ENCODE measurements at regions not wholly inside any gene's neighbourhood (a gene's known extent, or its start where the extent isn't known, plus 50 kb on each side); places are given as distances from the start of the nearest gene placed in this dataset.
"Not testable (repeated sequence)": the region's sequence is repeated elsewhere in the genome, so short reads cannot be mapped to it uniquely, and the experiment has no call there.

DNA sequence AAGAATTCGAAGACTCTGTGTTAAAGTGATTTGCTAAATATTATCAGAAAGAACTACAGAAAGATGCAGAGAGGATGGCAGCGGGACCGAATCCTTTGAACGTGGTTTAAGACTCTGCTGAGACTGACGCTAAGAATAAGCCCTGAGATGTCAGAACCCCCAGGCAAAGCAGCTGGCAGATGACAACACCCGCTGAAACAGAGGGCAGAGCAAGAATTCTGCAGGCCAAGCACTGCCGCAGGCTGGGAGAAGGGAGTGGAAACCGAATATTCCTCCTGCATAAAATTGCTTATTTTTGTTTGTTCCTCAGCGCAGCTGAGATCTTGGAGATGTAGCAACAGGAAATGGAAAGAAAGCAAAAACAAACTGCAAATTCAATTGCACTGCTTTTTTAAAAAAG, 153.3 kb downstream of the ADRA2C start:
- not testable (repeated sequence) for DNase-seq (ENCODE audit: low spot score); H3K4me3 Mint-ChIP-seq; H3K36me3 Mint-ChIP-seq (ENCODE audit: low read depth); H3K9me3 Mint-ChIP-seq; H3K4me1 Mint-ChIP-seq (ENCODE audit: low read depth); H3K27ac Mint-ChIP-seq; H3K27me3 Mint-ChIP-seq (ENCODE audit: low read depth)

DNA sequence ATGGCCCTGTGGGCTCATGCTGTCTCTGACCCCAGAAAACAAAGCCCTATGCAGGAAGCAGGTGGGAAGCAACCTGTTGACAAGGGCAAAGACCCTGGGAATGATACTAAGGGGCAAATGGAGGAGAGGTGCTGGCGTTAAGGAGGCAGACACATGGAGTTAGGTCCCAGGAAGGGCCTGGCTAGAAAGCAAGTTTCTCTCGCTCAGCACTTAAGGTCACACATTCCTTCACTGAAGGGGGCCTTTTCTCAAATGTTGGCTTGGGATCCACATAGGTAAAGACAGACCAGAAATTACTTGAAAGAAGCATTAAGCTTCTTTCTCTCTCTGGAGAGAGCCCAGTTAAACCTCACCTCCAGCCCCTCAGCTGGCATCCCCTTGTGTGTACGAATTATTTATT, 155.7 kb downstream of the ADRA2C start:
- DNase-seq (ENCODE audit: low spot score); H3K9me3 Mint-ChIP-seq; H3K27ac Mint-ChIP-seq; H3K36me3 Mint-ChIP-seq (ENCODE audit: low read depth); H3K4me1 Mint-ChIP-seq (ENCODE audit: low read depth); H3K4me3 Mint-ChIP-seq; H3K27me3 Mint-ChIP-seq (ENCODE audit: low read depth): not testable (repeated sequence)

DNA sequence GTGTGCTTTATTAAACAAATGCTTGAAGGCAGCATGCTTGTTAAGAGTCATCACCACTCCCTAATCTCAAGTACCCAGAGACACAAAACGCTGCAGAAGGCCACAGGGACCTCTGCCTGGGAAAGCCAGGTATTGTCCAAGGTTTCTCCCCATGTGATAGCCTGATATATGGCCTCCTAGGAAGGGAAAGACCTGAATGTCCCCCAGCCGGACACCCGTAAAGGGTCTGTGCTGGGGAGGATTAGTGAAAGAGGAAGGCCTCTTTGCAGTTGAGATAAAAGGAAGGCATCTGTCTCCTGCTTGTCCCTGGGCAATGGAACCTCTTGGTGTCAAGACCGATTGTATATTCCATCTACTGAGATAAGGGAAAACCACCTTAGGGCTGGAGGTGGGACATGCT, 159.7 kb downstream of the ADRA2C start:
- DNase-seq (ENCODE audit: low spot score); H3K4me1 Mint-ChIP-seq (ENCODE audit: low read depth); H3K36me3 Mint-ChIP-seq (ENCODE audit: low read depth); H3K4me3 Mint-ChIP-seq; H3K27ac Mint-ChIP-seq; H3K9me3 Mint-ChIP-seq: not testable (repeated sequence)
- H3K27me3 Mint-ChIP-seq (ENCODE audit: low read depth): peaks cover 15% of the 10 kb centered on the region

DNA sequence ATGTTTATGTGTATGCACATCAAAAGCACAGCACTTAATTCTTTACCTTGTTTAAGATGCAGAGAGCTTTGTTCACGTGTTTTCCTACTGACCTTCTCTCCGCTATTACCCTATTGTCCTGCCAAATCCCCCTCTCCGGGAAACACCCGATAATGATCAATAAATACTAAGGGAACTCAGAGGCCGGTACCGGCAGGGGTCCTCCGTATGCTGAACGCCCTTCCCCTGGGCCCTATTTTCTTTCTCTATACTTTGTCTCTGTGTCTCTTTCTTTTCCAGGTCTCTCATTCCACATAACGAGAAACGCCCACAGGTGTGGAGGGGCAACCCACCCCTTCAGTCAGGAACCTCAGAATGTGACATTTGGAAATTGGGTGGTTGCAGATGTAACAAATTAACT, 160.1 kb downstream of the ADRA2C start:
- H3K36me3 Mint-ChIP-seq (ENCODE audit: low read depth); H3K4me1 Mint-ChIP-seq (ENCODE audit: low read depth); H3K4me3 Mint-ChIP-seq; H3K9me3 Mint-ChIP-seq; H3K27ac Mint-ChIP-seq; DNase-seq (ENCODE audit: low spot score): not testable (repeated sequence)
- peaks cover 15% of the 10 kb centered on the region for H3K27me3 Mint-ChIP-seq (ENCODE audit: low read depth)

DNA sequence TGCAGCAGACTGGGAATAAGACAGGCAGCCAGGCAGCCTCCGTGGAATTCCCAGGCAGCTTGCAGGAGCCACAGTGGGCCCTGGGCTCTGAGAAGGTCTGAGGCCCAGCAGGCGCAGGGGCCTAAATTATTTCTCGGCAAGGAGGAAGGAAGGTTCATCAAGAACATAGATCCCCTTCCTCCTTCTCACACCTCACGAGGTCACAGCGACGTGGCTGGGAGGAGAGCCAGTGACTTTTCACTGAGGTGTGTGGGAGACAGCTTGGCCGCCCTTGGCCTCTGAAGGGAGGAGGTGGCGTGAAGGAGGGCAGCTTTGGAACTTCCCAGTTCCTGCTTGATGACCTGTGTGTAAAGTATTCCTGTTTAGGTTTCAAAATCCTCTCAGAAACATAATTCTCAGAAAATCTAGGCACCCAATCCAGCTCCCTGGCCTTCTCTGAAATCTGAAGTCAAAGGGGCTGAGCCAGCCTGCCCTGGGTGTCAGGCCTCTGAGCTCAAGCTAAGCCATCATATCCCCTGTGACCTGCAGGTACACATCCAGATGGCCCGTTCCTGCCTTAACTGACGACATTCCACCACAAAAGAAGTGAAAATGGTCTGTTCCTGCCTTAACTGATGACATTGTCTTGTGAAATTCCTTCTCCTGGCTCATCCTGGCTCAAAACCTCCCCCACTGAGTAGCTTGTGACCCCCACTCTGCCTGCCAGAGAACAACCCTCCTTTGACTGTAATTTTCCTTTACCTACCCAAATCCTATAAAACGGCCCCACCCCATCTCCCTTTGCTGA, 161.0 kb downstream of the ADRA2C start:
- not testable (repeated sequence) for DNase-seq (ENCODE audit: low spot score); H3K4me3 Mint-ChIP-seq; H3K27ac Mint-ChIP-seq; H3K9me3 Mint-ChIP-seq; H3K36me3 Mint-ChIP-seq (ENCODE audit: low read depth); H3K4me1 Mint-ChIP-seq (ENCODE audit: low read depth)
- peaks cover 15% of the 10 kb centered on the region for H3K27me3 Mint-ChIP-seq (ENCODE audit: low read depth)

DNA sequence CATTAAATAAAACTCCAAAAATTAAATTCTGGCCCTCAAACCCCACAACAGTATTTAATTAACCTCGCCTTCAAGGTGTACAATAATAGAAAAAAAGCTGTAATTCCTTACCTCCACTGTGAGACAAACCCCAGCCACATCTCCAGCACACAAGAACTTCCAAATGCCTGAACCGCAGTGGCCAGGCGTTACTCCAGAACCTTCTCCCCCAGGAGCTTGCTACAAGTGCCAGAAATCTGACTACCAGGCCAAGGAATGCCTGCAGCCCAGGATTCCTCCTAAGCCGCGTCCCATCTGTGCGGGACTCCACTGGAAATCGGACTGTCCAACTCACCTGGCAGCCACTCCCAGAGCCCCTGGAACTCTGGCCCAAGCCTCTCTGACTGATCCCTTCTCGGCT, 163.2 kb downstream of the ADRA2C start:
- H3K4me3 Mint-ChIP-seq; H3K4me1 Mint-ChIP-seq (ENCODE audit: low read depth); DNase-seq (ENCODE audit: low spot score); H3K9me3 Mint-ChIP-seq; H3K36me3 Mint-ChIP-seq (ENCODE audit: low read depth); H3K27ac Mint-ChIP-seq: not testable (repeated sequence)
- H3K27me3 Mint-ChIP-seq (ENCODE audit: low read depth): peaks cover 15% of the 10 kb centered on the region

DNA sequence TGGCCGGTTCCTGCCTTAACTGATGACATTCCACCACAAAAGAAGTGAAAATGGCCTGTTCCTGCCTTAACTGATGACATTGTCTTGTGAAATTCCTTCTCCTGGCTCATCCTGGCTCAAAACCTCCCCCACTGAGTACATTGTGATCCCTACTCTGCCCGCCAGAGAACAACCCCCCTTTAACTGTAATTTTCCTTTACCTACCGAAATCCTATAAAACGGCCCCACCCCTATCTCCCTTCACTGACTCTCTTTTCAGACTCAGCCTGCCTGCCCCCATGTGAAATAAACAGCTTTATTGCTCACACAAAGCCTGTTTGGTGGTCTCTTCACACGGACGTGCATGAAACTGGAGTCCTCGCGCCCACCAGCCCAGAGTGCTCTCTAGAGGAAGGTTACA, 166.5 kb downstream of the ADRA2C start:
- H3K4me3 Mint-ChIP-seq; H3K36me3 Mint-ChIP-seq (ENCODE audit: low read depth); DNase-seq (ENCODE audit: low spot score); H3K4me1 Mint-ChIP-seq (ENCODE audit: low read depth); H3K9me3 Mint-ChIP-seq; H3K27ac Mint-ChIP-seq: not testable (repeated sequence)
- H3K27me3 Mint-ChIP-seq (ENCODE audit: low read depth): peaks cover 11% of the 10 kb centered on the region

DNA sequence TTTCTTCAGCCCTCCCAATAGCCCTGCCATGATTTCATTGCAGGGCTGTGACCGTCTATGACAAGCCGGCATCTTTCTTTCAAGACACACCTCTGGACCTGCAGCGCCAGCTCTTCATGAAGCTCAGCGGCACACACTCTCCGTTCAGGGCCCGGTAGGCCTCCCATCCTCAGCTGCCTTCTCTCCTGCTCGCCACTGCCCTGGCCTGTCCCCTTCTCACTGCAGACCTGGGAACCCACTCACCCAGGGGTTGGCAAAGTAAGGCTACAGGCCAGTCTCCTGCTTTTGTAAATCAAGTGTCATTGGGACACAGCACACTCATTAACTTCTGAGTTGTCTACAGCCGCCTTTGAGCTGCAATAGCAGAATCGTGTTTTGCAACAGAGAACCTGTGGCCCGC, 169.2 kb downstream of the ADRA2C start:
- not testable (repeated sequence) for H3K27ac Mint-ChIP-seq; H3K4me3 Mint-ChIP-seq; H3K36me3 Mint-ChIP-seq (ENCODE audit: low read depth); H3K4me1 Mint-ChIP-seq (ENCODE audit: low read depth); H3K27me3 Mint-ChIP-seq (ENCODE audit: low read depth); H3K9me3 Mint-ChIP-seq; DNase-seq (ENCODE audit: low spot score)

DNA sequence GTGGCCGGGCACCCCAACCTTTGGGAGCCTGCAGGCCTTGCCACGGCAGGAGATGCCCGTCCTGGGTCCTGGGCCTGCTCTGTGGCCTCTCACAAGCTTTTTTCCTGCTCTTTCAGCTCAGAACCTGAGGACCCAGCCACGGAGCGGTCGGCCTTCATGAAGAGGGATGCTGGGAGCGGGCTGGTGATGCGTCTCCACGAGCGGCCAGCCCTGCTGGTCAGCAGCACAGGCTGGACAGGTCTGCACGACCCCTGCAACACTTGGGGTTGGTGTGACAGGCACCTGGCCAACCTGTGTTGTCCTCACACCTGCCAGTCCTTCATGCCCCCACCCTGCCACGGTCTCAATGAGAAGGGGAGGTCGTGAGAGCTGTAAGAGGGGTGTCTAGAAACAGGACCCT, 170.0 kb downstream of the ADRA2C start:
- no peaks in the 10 kb centered on the region for H3K36me3 Mint-ChIP-seq (ENCODE audit: low read depth)
- H3K27me3 Mint-ChIP-seq (ENCODE audit: low read depth): no peaks in the 10 kb centered on the region
- H3K27ac Mint-ChIP-seq: no peak overlapping the region
- no peak overlapping the region for H3K4me3 Mint-ChIP-seq
- no peaks in the 10 kb centered on the region for H3K9me3 Mint-ChIP-seq
- peaks cover 7% of the 10 kb centered on the region for H3K4me1 Mint-ChIP-seq (ENCODE audit: low read depth)
- no peak for DNase-seq (ENCODE audit: low spot score)

DNA sequence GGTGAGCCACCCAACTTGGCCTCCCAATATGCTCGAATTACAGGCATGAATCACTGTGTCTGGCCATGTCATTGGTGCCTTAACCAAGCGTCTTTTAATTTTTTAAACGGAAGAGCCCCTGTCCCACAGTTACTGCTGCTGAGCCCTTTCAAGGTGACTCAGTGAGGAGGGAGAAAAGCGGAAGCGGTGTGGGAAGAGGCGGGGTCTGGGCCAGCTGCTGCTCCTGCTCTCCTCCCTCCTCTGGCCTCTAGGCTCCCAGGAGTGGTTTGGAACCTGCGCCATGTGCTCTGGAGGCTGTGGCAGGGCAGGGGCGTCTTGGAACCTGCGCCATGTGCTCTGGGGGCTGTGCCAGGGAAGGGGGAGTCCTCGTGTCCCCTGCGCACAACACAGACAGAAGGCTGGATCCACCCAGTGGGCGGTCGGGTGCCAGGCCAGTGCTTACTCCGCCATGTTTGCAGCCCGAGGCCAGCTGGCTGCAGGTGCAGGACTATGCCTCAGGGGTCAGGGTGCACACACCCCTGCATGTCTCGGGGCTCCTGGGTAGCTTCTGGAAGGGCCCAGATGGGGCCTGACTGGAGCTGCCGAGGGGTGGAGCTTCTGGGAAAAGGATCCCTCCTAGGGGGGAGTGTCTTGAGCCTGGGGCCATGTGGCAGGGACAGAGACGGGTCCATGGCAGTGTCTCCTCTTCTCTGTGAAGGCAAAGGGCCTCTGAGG, 171.8 kb downstream of the ADRA2C start:
- peak; percentile 18 for DNase-seq (ENCODE audit: low spot score)
- not testable (repeated sequence) for H3K4me3 Mint-ChIP-seq; H3K9me3 Mint-ChIP-seq; H3K36me3 Mint-ChIP-seq (ENCODE audit: low read depth); H3K4me1 Mint-ChIP-seq (ENCODE audit: low read depth); H3K27me3 Mint-ChIP-seq (ENCODE audit: low read depth)
- H3K27ac Mint-ChIP-seq: peak overlapping the region; percentile 45

DNA sequence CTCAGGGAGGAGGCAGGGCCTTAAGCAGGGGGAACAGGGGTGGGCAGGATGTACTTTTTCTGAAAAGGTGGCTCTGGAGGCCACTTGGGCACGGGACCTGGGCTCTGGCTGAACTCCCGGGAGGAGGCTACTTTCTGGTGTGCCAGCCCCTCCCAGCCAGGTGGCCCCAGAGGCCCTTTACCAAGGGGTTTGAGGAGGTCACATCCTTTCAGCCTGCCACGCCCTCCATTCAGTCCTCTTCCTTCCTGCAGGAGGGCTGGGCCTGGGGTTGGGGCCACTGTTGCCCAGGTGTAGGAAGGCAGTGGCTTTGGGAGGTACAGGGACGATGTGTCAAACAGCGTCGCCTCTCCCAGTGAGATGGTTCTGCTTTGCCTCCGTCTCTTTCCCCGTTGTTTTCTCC, 172.5 kb downstream of the ADRA2C start:
- not testable (repeated sequence) for DNase-seq (ENCODE audit: low spot score); H3K27me3 Mint-ChIP-seq (ENCODE audit: low read depth); H3K4me3 Mint-ChIP-seq; H3K27ac Mint-ChIP-seq; H3K9me3 Mint-ChIP-seq; H3K4me1 Mint-ChIP-seq (ENCODE audit: low read depth); H3K36me3 Mint-ChIP-seq (ENCODE audit: low read depth)

DNA sequence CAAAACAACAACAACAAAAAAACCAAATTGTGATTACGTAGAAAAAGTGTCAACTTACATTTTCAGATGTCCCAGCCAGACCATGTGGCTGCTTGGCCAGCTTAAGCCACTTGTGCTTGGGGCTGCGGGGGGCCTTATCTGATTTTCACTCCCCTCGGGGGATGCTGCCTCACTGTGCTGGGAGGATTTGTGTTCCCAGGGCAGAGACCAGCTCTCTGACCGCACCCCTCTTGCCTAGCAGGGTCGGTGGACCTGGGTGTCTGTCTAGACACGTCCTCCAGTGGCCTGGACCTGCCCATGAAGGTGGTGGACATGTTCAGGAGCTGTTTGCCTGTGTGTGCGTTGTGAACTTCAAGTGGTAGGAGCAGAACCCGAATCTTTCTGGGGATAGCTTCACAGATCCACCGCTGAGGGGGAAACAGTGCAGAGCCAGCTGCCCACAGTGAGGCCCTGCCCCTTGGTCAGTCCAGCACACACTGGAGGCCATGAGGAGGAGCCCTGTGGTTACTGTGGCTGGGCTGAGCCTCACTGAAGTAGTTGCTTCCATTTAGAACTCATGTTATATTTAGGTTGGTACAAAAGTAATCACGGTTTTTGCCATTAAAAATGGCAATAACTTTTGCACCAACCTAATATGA, 173.9 kb downstream of the ADRA2C start:
- not testable (repeated sequence) for H3K9me3 Mint-ChIP-seq; H3K27me3 Mint-ChIP-seq (ENCODE audit: low read depth); DNase-seq (ENCODE audit: low spot score); H3K27ac Mint-ChIP-seq; H3K4me3 Mint-ChIP-seq; H3K4me1 Mint-ChIP-seq (ENCODE audit: low read depth); H3K36me3 Mint-ChIP-seq (ENCODE audit: low read depth)

DNA sequence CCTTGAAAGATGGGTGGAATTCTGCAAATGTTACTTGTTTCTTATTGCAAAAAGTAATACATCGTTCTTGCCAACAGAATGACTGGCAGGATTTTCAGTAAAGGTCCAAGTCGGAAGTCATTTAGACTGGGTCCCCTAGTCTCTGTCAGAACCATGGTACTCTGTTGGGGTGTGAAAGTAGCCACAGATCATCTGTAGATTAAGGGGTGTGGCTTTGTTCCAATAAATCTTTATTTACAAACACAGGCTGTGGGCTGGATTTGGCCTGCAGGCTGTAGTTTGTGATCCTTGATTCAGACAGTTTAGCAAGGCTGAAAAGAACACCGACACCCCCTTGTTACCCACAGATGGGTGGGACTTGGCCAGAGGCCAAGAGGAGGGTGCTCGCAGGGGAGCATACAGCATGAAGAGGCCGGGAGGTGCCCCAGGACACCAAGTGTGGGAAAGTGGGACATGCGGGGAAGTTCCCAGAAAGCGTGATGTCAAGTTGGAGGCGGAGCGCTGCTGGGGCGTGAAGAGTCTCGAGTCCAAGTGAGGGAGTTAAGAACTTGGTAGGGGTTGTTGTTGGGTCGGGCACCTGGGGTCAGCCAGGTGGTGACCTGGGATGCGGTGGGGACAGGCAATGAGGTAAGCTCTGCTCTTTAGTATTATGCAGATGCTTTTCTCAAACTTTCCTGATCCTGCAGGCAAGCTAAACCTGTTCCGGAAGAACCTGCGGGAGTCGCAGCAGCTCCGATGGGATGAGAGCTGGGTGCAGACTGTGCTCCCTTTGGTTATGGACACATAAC, 175.7 kb downstream of the ADRA2C start:
- not testable (repeated sequence) for H3K36me3 Mint-ChIP-seq (ENCODE audit: low read depth); H3K9me3 Mint-ChIP-seq; H3K27ac Mint-ChIP-seq; DNase-seq (ENCODE audit: low spot score); H3K27me3 Mint-ChIP-seq (ENCODE audit: low read depth); H3K4me3 Mint-ChIP-seq; H3K4me1 Mint-ChIP-seq (ENCODE audit: low read depth)

DNA sequence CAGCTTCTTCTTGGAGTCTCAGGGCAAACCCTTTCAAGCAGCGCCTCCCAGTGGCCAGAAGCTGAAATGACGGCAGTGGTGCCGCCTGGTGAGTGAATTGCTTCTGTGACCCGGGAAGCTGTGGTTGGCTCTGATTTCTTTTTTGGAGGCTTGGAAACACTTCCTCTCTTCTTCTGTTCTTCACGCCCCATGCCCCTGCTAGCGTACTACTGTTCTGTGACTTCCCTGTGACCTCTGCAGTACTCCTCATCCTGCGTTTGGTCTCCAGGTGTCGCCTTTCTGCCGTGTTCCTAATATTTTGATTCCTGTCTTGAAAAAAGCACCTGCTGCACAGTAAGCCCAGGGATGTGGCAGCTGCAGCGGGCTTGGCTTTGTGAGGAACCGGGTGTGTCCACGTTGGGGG, 176.4 kb downstream of the ADRA2C start:
- H3K36me3 Mint-ChIP-seq (ENCODE audit: low read depth); H3K27me3 Mint-ChIP-seq (ENCODE audit: low read depth); H3K4me1 Mint-ChIP-seq (ENCODE audit: low read depth); H3K4me3 Mint-ChIP-seq; H3K9me3 Mint-ChIP-seq; H3K27ac Mint-ChIP-seq: not testable (repeated sequence)
- DNase-seq (ENCODE audit: low spot score): peak; percentile 40

Measured in T-helper 2 cell treated with Interferon-gamma antibody and Interleukin-4, amounts not matched to agents 5 μg/mL and 100 μg/mL, for 36 hours (primary cell).